Esophagus muscularis mucosa (tissue), 4 donors: ENCODE measurements at regions not wholly inside any gene's neighbourhood (a gene's known extent, or its start where the extent isn't known, plus 50 kb on each side); places are given as distances from the start of the nearest gene placed in this dataset.

ENCODE experiments used
- DNase-seq: peaks from one replicate; pipeline ENCODE4 v3.0.0-alpha.2; 2017; ENCODE audit errors: extremely low spot score
- H3K27ac ChIP-seq, 4 donors: fragments of 200-600 bp; sonication (generic); replicated peaks in 1 of 4; 1 replicate in 3 of 4; 2 replicates in 1 of 4; pipeline ENCODE4 v1.5.1; 2016 to 2019; ENCODE audit warnings: mild to moderate bottlenecking in 1 of 4
- H3K27me3 ChIP-seq, 4 donors: fragments of 200-600 bp; sonication (generic); one replicate each; pipeline versions ENCODE4 v1.5.1 to v1.6.0; 2016 to 2019
- H3K36me3 ChIP-seq, 4 donors: fragments of 200-600 bp; sonication (generic); one replicate each; pipeline ENCODE4 v1.5.1; 2016 to 2019
- H3K4me1 ChIP-seq, 4 donors: fragments of 200-600 bp; sonication (generic); one replicate each; pipeline ENCODE4 v1.5.1; 2016 to 2019
- H3K4me3 ChIP-seq, 4 donors: fragments of 200-600 bp; sonication (generic); 1 replicate in 2 of 4; 2 replicates in 2 of 4; pipeline ENCODE4 v1.5.1; 2016 to 2019; ENCODE audit warnings: mild to moderate bottlenecking in 4 of 4, moderate library complexity in 1 of 4
- H3K9me3 ChIP-seq, 4 donors: fragments of 200-600 bp; sonication (generic); 1 replicate in 3 of 4; 2 replicates in 1 of 4; pipeline ENCODE4 v1.5.1; 2016 to 2019
- EP300 ChIP-seq: sonication (generic); formaldehyde crosslinking; IDR thresholded peaks from one replicate; pipeline ENCODE4 v1.6.1; 2017; ENCODE audit warnings: antibody characterized with exemption
- POLR2A ChIP-seq: fragments of 450-650 bp; IDR thresholded peaks from one replicate; pipeline ENCODE4 v1.6.1; 2017; ENCODE audit warnings: antibody characterized with exemption, moderate library complexity, mild to moderate bottlenecking, low read depth
- POLR2AphosphoS5 ChIP-seq, 2 donors: sonication (generic); formaldehyde crosslinking; IDR thresholded peaks; one replicate each; pipeline ENCODE4 v1.6.1; 2017; ENCODE audit warnings: antibody characterized with exemption in 2 of 2
- WGBS: methylation state at CpG from one replicate; pipeline ENCODE4 v1.1.5; 2018; 5-methylcytosine and 5-hydroxymethylcytosine counted together
- intact Hi-C: fragments of 100-400 bp; cut with DNase I; formaldehyde crosslinking; loops from one replicate; pipeline ENCODE4 v1.15.1; 2023
- TF ChIP-seq, protein P1 (sequence below), 3 experiments: fragments of 200-600 bp in 2 of 3; fragments of 450-650 bp in 1 of 3; sonication (generic) in 2 of 3; IDR thresholded peaks; one replicate each; pipeline ENCODE4 v1.5.1; 2017 to 2019; ENCODE audit warnings: antibody characterized with exemption in 3 of 3, mild to moderate bottlenecking in 2 of 3, moderate library complexity in 1 of 3

GRCh38 chr5:2519153-2519552, 232.3 kb downstream of the IRX2 start:
- WGBS = 73% methylated on average over 5 of the region's 9 CpGs

DNA sequence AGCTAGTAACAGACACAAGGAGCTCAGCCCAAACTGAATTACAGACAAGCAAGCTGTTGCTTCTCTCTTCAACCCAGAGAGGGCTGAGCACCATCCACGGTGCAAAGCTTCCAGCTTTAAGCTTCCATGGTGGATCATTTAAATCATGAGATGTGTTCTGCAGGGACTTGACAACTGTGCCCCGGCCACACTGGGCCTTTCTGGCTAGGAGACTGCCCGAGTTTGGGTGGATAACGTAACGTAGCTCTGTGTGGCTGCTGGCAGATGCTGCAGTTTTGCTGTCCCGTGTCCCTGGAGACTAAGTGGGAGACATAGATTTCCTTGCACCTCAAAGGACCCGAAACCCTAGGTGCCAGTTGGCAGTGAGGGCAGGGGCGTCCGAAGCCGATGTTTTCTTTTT, 234.0 kb downstream of the IRX2 start:
- Histone ChIP-seq H3K36me3 (no peaks in the 10 kb centered on the region), H3K9me3 (no peaks in the 10 kb centered on the region), H3K27me3 (peaks cover 0 to 29% (median 0%) of the 10 kb centered on the region in 4 donors), H3K4me3 (no peak overlapping the region), H3K4me1 (no peaks in the 10 kb centered on the region), H3K27ac (no peak overlapping the region)
- no peak for DNase-seq
- intact Hi-C loops = no loop called here
- 75% methylated on average over 10 of the region's 10 CpGs for WGBS
- TF ChIP-seq EP300 (no peak), POLR2AphosphoS5 (IDR thresholded peaks at IDR 0.05) (no peak), POLR2A (no peak)
- TF ChIP-seq, protein P1, sequence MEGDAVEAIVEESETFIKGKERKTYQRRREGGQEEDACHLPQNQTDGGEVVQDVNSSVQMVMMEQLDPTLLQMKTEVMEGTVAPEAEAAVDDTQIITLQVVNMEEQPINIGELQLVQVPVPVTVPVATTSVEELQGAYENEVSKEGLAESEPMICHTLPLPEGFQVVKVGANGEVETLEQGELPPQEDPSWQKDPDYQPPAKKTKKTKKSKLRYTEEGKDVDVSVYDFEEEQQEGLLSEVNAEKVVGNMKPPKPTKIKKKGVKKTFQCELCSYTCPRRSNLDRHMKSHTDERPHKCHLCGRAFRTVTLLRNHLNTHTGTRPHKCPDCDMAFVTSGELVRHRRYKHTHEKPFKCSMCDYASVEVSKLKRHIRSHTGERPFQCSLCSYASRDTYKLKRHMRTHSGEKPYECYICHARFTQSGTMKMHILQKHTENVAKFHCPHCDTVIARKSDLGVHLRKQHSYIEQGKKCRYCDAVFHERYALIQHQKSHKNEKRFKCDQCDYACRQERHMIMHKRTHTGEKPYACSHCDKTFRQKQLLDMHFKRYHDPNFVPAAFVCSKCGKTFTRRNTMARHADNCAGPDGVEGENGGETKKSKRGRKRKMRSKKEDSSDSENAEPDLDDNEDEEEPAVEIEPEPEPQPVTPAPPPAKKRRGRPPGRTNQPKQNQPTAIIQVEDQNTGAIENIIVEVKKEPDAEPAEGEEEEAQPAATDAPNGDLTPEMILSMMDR (IDR thresholded peaks at IDR 0.05) = no peak

More at GRCh38 chr5:2519153-2519552, 232.3 kb downstream of the IRX2 start:
- no peak for DNase-seq
- no peak overlapping the region for H3K4me3 ChIP-seq
- H3K4me1 ChIP-seq = no peaks in the 10 kb centered on the region
- H3K27ac ChIP-seq = no peak overlapping the region
- intact Hi-C loops = no loop called here
- H3K27me3 ChIP-seq = peaks cover 0 to 29% (median 0%) of the 10 kb centered on the region in 4 donors
- no peaks in the 10 kb centered on the region for H3K9me3 ChIP-seq
- TF ChIP-seq, protein P1 (IDR thresholded peaks at IDR 0.05) = no peak
- TF ChIP-seq POLR2A = no peak
- no peak for TF ChIP-seq POLR2AphosphoS5 (IDR thresholded peaks at IDR 0.05)
- H3K36me3 ChIP-seq = no peaks in the 10 kb centered on the region

DNA sequence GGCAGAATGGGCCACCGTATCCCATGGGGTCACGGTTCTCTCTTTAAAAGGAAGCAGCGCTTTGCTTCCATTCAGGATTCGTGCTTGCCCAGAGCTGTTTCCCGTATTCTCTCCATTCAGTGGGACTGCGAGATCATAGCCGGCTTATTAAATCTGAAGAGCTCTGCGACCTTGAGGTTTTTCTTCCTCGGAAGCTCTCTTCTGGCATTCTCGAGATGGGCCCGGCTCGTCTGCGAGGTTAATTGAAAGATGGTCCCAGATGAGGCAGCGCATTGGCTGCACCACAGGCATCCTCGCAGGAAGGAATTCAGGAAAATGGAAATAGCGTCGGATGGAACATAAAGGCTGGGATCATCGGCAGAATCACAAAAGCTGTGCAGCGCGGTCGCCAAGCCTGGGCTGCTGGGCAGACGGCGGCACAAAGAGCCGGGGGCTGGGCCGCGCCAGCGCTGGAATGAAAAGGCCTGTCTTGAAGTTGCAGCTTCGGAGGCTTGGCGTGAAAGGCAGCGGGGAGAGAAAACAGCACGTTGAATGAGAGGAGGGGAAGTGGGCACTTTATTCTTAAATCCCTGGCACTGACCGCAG, 236.2 kb downstream of the IRX2 start:
- peaks cover 0 to 24% (median 0%) of the 10 kb centered on the region in 4 donors for H3K27me3 ChIP-seq
- no peak for DNase-seq
- intact Hi-C loops = no loop called here
- no peak overlapping the region for H3K27ac ChIP-seq
- no peaks in the 10 kb centered on the region for H3K4me1 ChIP-seq
- 76% methylated on average over 32 of the region's 32 CpGs for WGBS
- H3K36me3 ChIP-seq = no peaks in the 10 kb centered on the region
- H3K4me3 ChIP-seq = no peak overlapping the region
- TF ChIP-seq, protein P1 (IDR thresholded peaks at IDR 0.05) = no peak
- TF ChIP-seq POLR2AphosphoS5 (IDR thresholded peaks at IDR 0.05) = no peak
- H3K9me3 ChIP-seq = no peaks in the 10 kb centered on the region

GRCh38 chr5:2514484-2514883, 237.0 kb downstream of the IRX2 start:
- H3K9me3 ChIP-seq = no peaks in the 10 kb centered on the region
- peaks cover 0 to 16% (median 0%) of the 10 kb centered on the region in 4 donors for H3K27me3 ChIP-seq
- TF ChIP-seq POLR2AphosphoS5 (IDR thresholded peaks at IDR 0.05) (no peak), EP300 (no peak), POLR2A (no peak)
- TF ChIP-seq, protein P1 (IDR thresholded peaks at IDR 0.05) = no peak
- DNase-seq = no peak
- H3K27ac ChIP-seq = no peak overlapping the region
- no peaks in the 10 kb centered on the region for H3K36me3 ChIP-seq
- intact Hi-C loops = no loop called here
- WGBS = 53% methylated on average over 6 of the region's 6 CpGs
- no peaks in the 10 kb centered on the region for H3K4me1 ChIP-seq
- H3K4me3 ChIP-seq = no peak overlapping the region

- intact Hi-C loops = no loop called here
- no peak overlapping the region for H3K4me3 ChIP-seq
- no peak overlapping the region for H3K27ac ChIP-seq
- no peak for DNase-seq
- H3K27me3 ChIP-seq = peaks cover 0 to 4% (median 0%) of the 10 kb centered on the region in 4 donors
- TF ChIP-seq POLR2A (no peak), POLR2AphosphoS5 (IDR thresholded peaks at IDR 0.05) (no peak), EP300 (no peak)
- TF ChIP-seq, protein P1 (IDR thresholded peaks at IDR 0.05) = no peak
- no peaks in the 10 kb centered on the region for H3K4me1 ChIP-seq
- no peaks in the 10 kb centered on the region for H3K36me3 ChIP-seq
- WGBS = 68% methylated on average over 5 of the region's 5 CpGs
- H3K9me3 ChIP-seq = no peaks in the 10 kb centered on the region
Observed at GRCh38 chr5:2511706-2512105, 239.8 kb downstream of the IRX2 start.
